ENCODE measurements at regions not wholly inside any gene's neighbourhood (a gene's known extent, or its start where the extent isn't known, plus 50 kb on each side); places are given as distances from the start of the nearest gene placed in this dataset.
A peak's percentile ranks its signal among the peaks of the same experiment; 100 is the strongest.
"Not testable (repeated sequence)": the region's sequence is repeated elsewhere in the genome, so short reads cannot be mapped to it uniquely, and the experiment has no call there.

GRCh38 chr20:6662309-6662708 is 105.2 kb upstream of the BMP2 start:
- no peak for DNase-seq (ENCODE audit: low spot score)

GRCh38 chr20:6660441-6660840 is 107.0 kb upstream of the BMP2 start:
- no peak for DNase-seq (ENCODE audit: low spot score)

- DNase-seq (ENCODE audit: low spot score): not testable (repeated sequence)
Observed at GRCh38 chr20:6658909-6659308, 108.6 kb upstream of the BMP2 start.

GRCh38 chr20:6657904-6658303 is 109.6 kb upstream of the BMP2 start:
- no peak for DNase-seq (ENCODE audit: low spot score)

- DNase-seq (ENCODE audit: low spot score): no peak
Observed at GRCh38 chr20:6657111-6657510, 110.4 kb upstream of the BMP2 start.

GRCh38 chr20:6654513-6655252 is 112.8 kb upstream of the BMP2 start:
- peak; percentile 14 for DNase-seq (ENCODE audit: low spot score)

GRCh38 chr20:6651561-6651960 is 115.9 kb upstream of the BMP2 start:
- no peak for DNase-seq (ENCODE audit: low spot score)

GRCh38 chr20:6651016-6651415 is 116.5 kb upstream of the BMP2 start:
- peak; percentile 42 for DNase-seq (ENCODE audit: low spot score)

GRCh38 chr20:6646021-6646636 is 121.4 kb upstream of the BMP2 start:
- no peak for DNase-seq (ENCODE audit: low spot score)

- DNase-seq (ENCODE audit: low spot score): no peak
Observed at GRCh38 chr20:6644813-6645628, 122.5 kb upstream of the BMP2 start.

GRCh38 chr20:6641012-6641411 is 126.5 kb upstream of the BMP2 start:
- no peak for DNase-seq (ENCODE audit: low spot score)

GRCh38 chr20:6637160-6637579 is 130.3 kb upstream of the BMP2 start:
- DNase-seq (ENCODE audit: low spot score): no peak

GRCh38 chr20:6636209-6637159 is 131.0 kb upstream of the BMP2 start:
- peak; percentile 66 for DNase-seq (ENCODE audit: low spot score)

GRCh38 chr20:6635034-6635736 is 132.3 kb upstream of the BMP2 start:
- DNase-seq (ENCODE audit: low spot score): no peak

GRCh38 chr20:6632187-6632586 is 135.3 kb upstream of the BMP2 start:
- no peak for DNase-seq (ENCODE audit: low spot score)

- DNase-seq (ENCODE audit: low spot score): no peak
Observed at GRCh38 chr20:6630514-6630913, 137.0 kb upstream of the BMP2 start.

- no peak for DNase-seq (ENCODE audit: low spot score)
Observed at GRCh38 chr20:6629564-6629963, 137.9 kb upstream of the BMP2 start.

GRCh38 chr20:6626805-6627204 is 140.7 kb upstream of the BMP2 start:
- DNase-seq (ENCODE audit: low spot score): no peak

GRCh38 chr20:6623989-6624388 is 143.5 kb upstream of the BMP2 start:
- DNase-seq (ENCODE audit: low spot score): no peak

GRCh38 chr20:6622041-6622440 is 145.4 kb upstream of the BMP2 start:
- no peak for DNase-seq (ENCODE audit: low spot score)

GRCh38 chr20:6618051-6618450 is 149.4 kb upstream of the BMP2 start:
- DNase-seq (ENCODE audit: low spot score): no peak

Measured in AG20443 (cell line).